Ishikawa (cell line): ENCODE measurements at regions not wholly inside any gene's neighbourhood (a gene's known extent, or its start where the extent isn't known, plus 50 kb on each side); places are given as distances from the start of the nearest gene placed in this dataset.
A peak's percentile ranks its signal among the peaks of the same experiment; 100 is the strongest.

Experiments
- CEBPB ChIP-seq: IDR thresholded peaks from 2 replicates; pipeline ENCODE4 v1.6.1; 2012
- CREB1 ChIP-seq: IDR thresholded peaks from 2 replicates; pipeline ENCODE4 v1.6.1; 2012; ENCODE audit warnings: low read depth
- EGR1 ChIP-seq: IDR thresholded peaks from 2 replicates; pipeline ENCODE4 v1.6.1; 2012
- EP300 ChIP-seq: IDR thresholded peaks from 2 replicates; pipeline ENCODE4 v1.6.1; 2012; ENCODE audit warnings: borderline replicate concordance
- FOXM1 ChIP-seq: IDR thresholded peaks from 2 replicates; pipeline ENCODE4 v1.6.1; 2012; ENCODE audit warnings: low read depth, borderline replicate concordance
- NFIC ChIP-seq: IDR thresholded peaks from 2 replicates; pipeline ENCODE4 v1.6.1; 2012
- RAD21 ChIP-seq: IDR thresholded peaks from 2 replicates; pipeline ENCODE4 v1.6.1; 2012; ENCODE audit warnings: low read depth
- TAF1 ChIP-seq: IDR thresholded peaks from 2 replicates; pipeline ENCODE4 v1.6.1; 2012; ENCODE audit warnings: low read depth, mild to moderate bottlenecking
- TCF12 ChIP-seq: IDR thresholded peaks from 2 replicates; pipeline ENCODE4 v1.6.1; 2012; ENCODE audit warnings: low read depth
- TEAD4 ChIP-seq: IDR thresholded peaks from 2 replicates; pipeline ENCODE4 v1.6.1; 2012
- USF1 ChIP-seq: IDR thresholded peaks from 2 replicates; pipeline ENCODE4 v1.6.1; 2012
- YY1 ChIP-seq: IDR thresholded peaks from 2 replicates; pipeline ENCODE4 v1.6.1; 2012; ENCODE audit warnings: low read depth
- ZBTB7A ChIP-seq: IDR thresholded peaks from 2 replicates; pipeline ENCODE4 v1.6.1; 2012; ENCODE audit warnings: low read depth
- TF ChIP-seq, protein P1 (sequence below): IDR thresholded peaks from 2 replicates; pipeline ENCODE4 v1.6.1; 2012
- TF ChIP-seq, protein P2 (sequence below): IDR thresholded peaks from 2 replicates; pipeline ENCODE4 v1.6.1; 2012; ENCODE audit warnings: low read depth, mild to moderate bottlenecking

- TF ChIP-seq TCF12 = no peak
- no peak for TF ChIP-seq EP300
- TF ChIP-seq ZBTB7A = no peak
- TF ChIP-seq, protein P1, sequence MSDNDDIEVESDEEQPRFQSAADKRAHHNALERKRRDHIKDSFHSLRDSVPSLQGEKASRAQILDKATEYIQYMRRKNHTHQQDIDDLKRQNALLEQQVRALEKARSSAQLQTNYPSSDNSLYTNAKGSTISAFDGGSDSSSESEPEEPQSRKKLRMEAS = no peak
- TF ChIP-seq, protein P2, sequence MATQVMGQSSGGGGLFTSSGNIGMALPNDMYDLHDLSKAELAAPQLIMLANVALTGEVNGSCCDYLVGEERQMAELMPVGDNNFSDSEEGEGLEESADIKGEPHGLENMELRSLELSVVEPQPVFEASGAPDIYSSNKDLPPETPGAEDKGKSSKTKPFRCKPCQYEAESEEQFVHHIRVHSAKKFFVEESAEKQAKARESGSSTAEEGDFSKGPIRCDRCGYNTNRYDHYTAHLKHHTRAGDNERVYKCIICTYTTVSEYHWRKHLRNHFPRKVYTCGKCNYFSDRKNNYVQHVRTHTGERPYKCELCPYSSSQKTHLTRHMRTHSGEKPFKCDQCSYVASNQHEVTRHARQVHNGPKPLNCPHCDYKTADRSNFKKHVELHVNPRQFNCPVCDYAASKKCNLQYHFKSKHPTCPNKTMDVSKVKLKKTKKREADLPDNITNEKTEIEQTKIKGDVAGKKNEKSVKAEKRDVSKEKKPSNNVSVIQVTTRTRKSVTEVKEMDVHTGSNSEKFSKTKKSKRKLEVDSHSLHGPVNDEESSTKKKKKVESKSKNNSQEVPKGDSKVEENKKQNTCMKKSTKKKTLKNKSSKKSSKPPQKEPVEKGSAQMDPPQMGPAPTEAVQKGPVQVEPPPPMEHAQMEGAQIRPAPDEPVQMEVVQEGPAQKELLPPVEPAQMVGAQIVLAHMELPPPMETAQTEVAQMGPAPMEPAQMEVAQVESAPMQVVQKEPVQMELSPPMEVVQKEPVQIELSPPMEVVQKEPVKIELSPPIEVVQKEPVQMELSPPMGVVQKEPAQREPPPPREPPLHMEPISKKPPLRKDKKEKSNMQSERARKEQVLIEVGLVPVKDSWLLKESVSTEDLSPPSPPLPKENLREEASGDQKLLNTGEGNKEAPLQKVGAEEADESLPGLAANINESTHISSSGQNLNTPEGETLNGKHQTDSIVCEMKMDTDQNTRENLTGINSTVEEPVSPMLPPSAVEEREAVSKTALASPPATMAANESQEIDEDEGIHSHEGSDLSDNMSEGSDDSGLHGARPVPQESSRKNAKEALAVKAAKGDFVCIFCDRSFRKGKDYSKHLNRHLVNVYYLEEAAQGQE = no peak
- no peak for TF ChIP-seq TAF1
- no peak for TF ChIP-seq CREB1
- TF ChIP-seq CEBPB = no peak
- TF ChIP-seq FOXM1 = no peak
- TF ChIP-seq USF1 = no peak
Observed at GRCh38 chr21:15400905-15401304, 328.9 kb upstream of the USP25 start.

GRCh38 chr21:15401331-15401730 lies 328.5 kb upstream of the USP25 start:
- no peak for TF ChIP-seq USF1
- TF ChIP-seq, protein P2 = no peak
- TF ChIP-seq RAD21 = no peak
- no peak for TF ChIP-seq EGR1
- TF ChIP-seq, protein P1 = no peak

DNA sequence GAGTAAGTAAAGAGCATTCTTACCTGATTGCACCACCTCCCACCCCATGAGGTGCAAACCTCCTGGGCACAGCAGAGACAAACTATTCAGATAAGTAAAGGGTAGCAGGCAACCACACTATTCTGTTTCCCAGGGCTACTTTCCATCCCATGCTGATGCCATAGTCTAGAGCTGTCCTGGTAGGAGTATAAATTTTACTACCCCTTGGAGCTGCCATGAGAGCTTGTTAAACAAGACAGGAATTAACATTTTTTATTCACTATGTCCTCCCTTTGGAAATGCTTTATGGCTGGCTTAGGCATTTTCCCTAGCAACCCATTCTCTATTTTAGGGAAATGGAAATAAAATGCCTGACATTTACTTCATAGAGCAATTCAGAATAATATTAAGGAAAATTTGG lies 324.6 kb upstream of the USP25 start:
- TF ChIP-seq YY1 = no peak

GRCh38 chr21:15406791-15407190 lies 323.0 kb upstream of the USP25 start:
- TF ChIP-seq NFIC (peak; percentile 38; the same call in 1 of the 2 replicates), EP300 (0 out of 2 replicates have a peak, but pooled peaks have one; percentile 20), EGR1 (no peak)
- TF ChIP-seq, protein P2 = peak; percentile 61

- no peak for TF ChIP-seq NFIC
- no peak for TF ChIP-seq TAF1
- TF ChIP-seq EP300 = no peak
- TF ChIP-seq YY1 = no peak
- TF ChIP-seq TEAD4 = no peak
- no peak for TF ChIP-seq TCF12
- no peak for TF ChIP-seq CEBPB
- no peak for TF ChIP-seq ZBTB7A
- no peak for TF ChIP-seq USF1
- no peak for TF ChIP-seq RAD21
- TF ChIP-seq, protein P1 = no peak
- TF ChIP-seq, protein P2 = no peak
Observed at GRCh38 chr21:15407585-15407984, 322.2 kb upstream of the USP25 start.
